Adrenal gland (tissue), 9 donors: ENCODE measurements at regions not wholly inside any gene's neighbourhood (a gene's known extent, or its start where the extent isn't known, plus 50 kb on each side); places are given as distances from the start of the nearest gene placed in this dataset.

Source experiments
- DNase-seq, 7 donors: peaks; one replicate each; pipeline ENCODE4 v3.0.0-alpha.2; 2019 to 2020
- H3K27ac ChIP-seq, 5 donors: fragments of 200-600 bp; sonication (generic) in 4 of 5; 1 replicate in 3 of 5; 2 replicates in 2 of 5; pipeline versions ENCODE4 v1.5.1 to v1.8.0; 2016 to 2020; ENCODE audit warnings: mild to moderate bottlenecking in 1 of 5
- H3K27me3 ChIP-seq: fragments of 200-600 bp; 2 replicates; pipeline ENCODE4 v1.8.0; 2021
- H3K36me3 ChIP-seq, 2 donors: fragments of 200-600 bp; replicated peaks in 1 of 2; 1 replicate in 1 of 2; 2 replicates in 1 of 2; pipeline versions ENCODE4 v1.5.1 to v1.8.0; 2018 to 2022
- H3K4me1 ChIP-seq, 2 donors: fragments of 200-600 bp; replicated peaks in 1 of 2; 1 replicate in 1 of 2; 2 replicates in 1 of 2; pipeline versions ENCODE4 v1.5.1 to v1.8.0; 2018 to 2021
- H3K4me3 ChIP-seq, 4 donors: fragments of 200-600 bp; sonication (generic) in 3 of 4; one replicate each; pipeline ENCODE4 v1.5.1; 2016 to 2018
- H3K9me3 ChIP-seq, 3 donors: fragments of 200-600 bp; sonication (generic) in 1 of 3; replicated peaks in 1 of 3; 1 replicate in 2 of 3; 2 replicates in 1 of 3; pipeline versions ENCODE4 v1.5.1 to v1.8.0; 2016 to 2021
- CTCF ChIP-seq, 6 experiments: fragments of 450-650 bp in 4 of 6; fragments of 200-600 bp in 2 of 6; sonication (generic) in 1 of 6; IDR thresholded peaks; 1 replicate in 5 of 6; 2 replicates in 1 of 6; pipeline versions ENCODE4 v1.5.1 to v1.8.0; 2016 to 2021; ENCODE audit warnings: antibody characterized with exemption in 6 of 6, mild to moderate bottlenecking in 2 of 6, moderate library complexity in 1 of 6
- POLR2A ChIP-seq, 2 donors: fragments of 450-650 bp; IDR thresholded peaks; one replicate each; pipeline ENCODE4 v1.6.1; 2017; ENCODE audit warnings: antibody characterized with exemption in 2 of 2, mild to moderate bottlenecking in 2 of 2, moderate library complexity in 1 of 2
- WGBS, 4 donors: extraction: QIAGEN DNeasy Blood & Tissue Kit in 2 of 4; methylation state at CpG; one replicate each; pipeline versions ENCODE4 v1.1.5 to v1.1.7; 2013 to 2017; 5-methylcytosine and 5-hydroxymethylcytosine counted together
- intact Hi-C, 2 donors: fragments of 100-400 bp; cut with DNase I; formaldehyde crosslinking; loops; one replicate each; pipeline versions ENCODE4 v1.14.1 to v1.15.0; 2022 to 2023
- donor health status: healthy with polysubstance abuse.
- donor health status: Bipolar disorder and iron deficiency.
- donor health status: DM: yes; HTN: yes; CAD: no.
- donor health status: DM: no; HTN: no; CAD: no.
- donor health status: DM: no; HTN: no; CAD: no.

GRCh38 chr2:212711856-212712255 is 173.3 kb upstream of the ERBB4 start:
- no peak for DNase-seq
- intact Hi-C loops, result no loop called here
- 76 to 81% (median 79%) methylated on average over 3 of the region's 3 CpGs for WGBS, 4 donors
- H3K9me3 ChIP-seq, result no peaks in the 10 kb centered on the region
- H3K27me3 ChIP-seq, result no peaks in the 10 kb centered on the region
- TF ChIP-seq POLR2A (IDR thresholded peaks at IDR 0.05) (no peak), CTCF (IDR thresholded peaks at IDR 0.05) (no peak)
- H3K27ac ChIP-seq, result no peak overlapping the region
- no peaks in the 10 kb centered on the region for H3K4me1 ChIP-seq
- no peaks in the 10 kb centered on the region for H3K36me3 ChIP-seq
- H3K4me3 ChIP-seq, result no peak overlapping the region

DNA sequence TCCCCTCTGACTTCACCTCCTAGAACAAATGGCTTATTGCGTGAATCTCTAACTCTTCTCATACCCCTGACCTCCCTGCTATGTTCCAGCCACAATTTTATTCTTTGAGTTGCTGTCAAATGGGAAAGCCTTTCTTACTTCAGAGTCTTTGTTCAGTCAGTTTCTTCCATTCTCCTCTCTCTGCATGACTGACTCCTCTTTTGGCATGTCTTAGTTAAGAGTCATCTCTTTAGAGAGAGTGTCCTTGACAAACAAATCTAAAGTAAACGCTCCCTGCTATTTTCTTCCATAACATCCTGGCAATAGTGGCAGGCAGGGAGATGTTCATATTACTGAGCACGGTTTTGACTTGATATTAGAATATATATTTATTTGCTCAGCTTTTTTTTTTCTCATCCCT is 170.7 kb upstream of the ERBB4 start:
- H3K4me1 ChIP-seq, result no peaks in the 10 kb centered on the region
- no peaks in the 10 kb centered on the region for H3K9me3 ChIP-seq
- no peak overlapping the region for H3K27ac ChIP-seq
- H3K27me3 ChIP-seq, result no peaks in the 10 kb centered on the region
- TF ChIP-seq CTCF (IDR thresholded peaks at IDR 0.05), result no peak
- no peak for TF ChIP-seq POLR2A (IDR thresholded peaks at IDR 0.05)
- intact Hi-C loops, result no loop called here
- no peak for DNase-seq
- WGBS, 4 donors, result 52 to 59% (median 56%) methylated on average over 3 of the region's 3 CpGs
- no peak overlapping the region for H3K4me3 ChIP-seq
- H3K36me3 ChIP-seq, result no peaks in the 10 kb centered on the region

DNA sequence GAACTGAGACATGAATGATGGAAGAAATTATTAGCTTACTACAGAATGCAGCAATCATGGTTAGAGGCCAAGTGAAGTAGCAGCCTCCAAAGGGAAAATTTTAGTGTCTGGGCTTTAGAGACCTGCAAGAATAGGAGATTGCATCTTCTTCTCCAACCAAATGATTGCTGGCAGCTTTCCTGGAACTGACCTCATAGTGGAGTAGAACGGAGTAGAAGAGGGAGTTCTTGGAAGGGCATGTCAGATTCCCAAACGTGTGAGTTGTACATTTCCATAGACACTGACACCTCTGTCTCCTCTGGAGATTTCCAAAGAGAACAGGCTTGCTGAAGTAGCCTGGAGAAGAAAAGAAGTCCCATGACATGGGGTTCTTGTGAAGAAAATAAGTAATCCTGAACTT is 169.8 kb upstream of the ERBB4 start:
- intact Hi-C loops, result no loop called here

GRCh38 chr2:212695426-212695825 is 156.8 kb upstream of the ERBB4 start:
- Histone ChIP-seq H3K4me3 (no peak overlapping the region), H3K9me3 (no peaks in the 10 kb centered on the region), H3K36me3 (no peaks in the 10 kb centered on the region), H3K4me1 (no peaks in the 10 kb centered on the region), H3K27ac (no peak overlapping the region), H3K27me3 (no peaks in the 10 kb centered on the region)
- WGBS, 4 donors, result 85 to 92% (median 91%) methylated on average over 1 of the region's 1 CpG
- TF ChIP-seq CTCF (IDR thresholded peaks at IDR 0.05) (no peak), POLR2A (IDR thresholded peaks at IDR 0.05) (no peak)
- intact Hi-C loops, result no loop called here
- no peak for DNase-seq

More for the DNA sequence above, 169.8 kb upstream of the ERBB4 start:
- WGBS, 4 donors, result 64 to 81% (median 71%) methylated on average over 2 of the region's 2 CpGs
- H3K4me3 ChIP-seq, result no peak overlapping the region
- H3K9me3 ChIP-seq, result no peaks in the 10 kb centered on the region
- no peaks in the 10 kb centered on the region for H3K36me3 ChIP-seq
- H3K27ac ChIP-seq, result no peak overlapping the region
- no peak for TF ChIP-seq POLR2A (IDR thresholded peaks at IDR 0.05)
- no peak for TF ChIP-seq CTCF (IDR thresholded peaks at IDR 0.05)
- H3K4me1 ChIP-seq, result no peaks in the 10 kb centered on the region
- DNase-seq, result no peak
- H3K27me3 ChIP-seq, result no peaks in the 10 kb centered on the region
